Fibroblast of lung (primary cell): ENCODE measurements at regions not wholly inside any gene's neighbourhood (a gene's known extent, or its start where the extent isn't known, plus 50 kb on each side); places are given as distances from the start of the nearest gene placed in this dataset.
A peak's percentile ranks its signal among the peaks of the same experiment; 100 is the strongest.

Experiments
- DNase-seq, 2 donors: peaks; one replicate each; pipeline versions ENCODE4 v3.0.0 to v3.0.0-alpha.2; 2010; ENCODE audit warnings: low read depth in 2 of 2
- H2AFZ ChIP-seq: 2 replicates; pipeline ENCODE4 v1.5.1; 2012; ENCODE audit warnings: low read length, control low read depth, inconsistent platforms
- H3K27ac ChIP-seq: 2 replicates; pipeline ENCODE4 v1.5.1; 2011; ENCODE audit warnings: low read length, control low read depth; ENCODE audit not compliant: insufficient read depth
- H3K27me3 ChIP-seq: 2 replicates; pipeline ENCODE4 v1.5.1; 2011; ENCODE audit warnings: mild to moderate bottlenecking, low read length; ENCODE audit not compliant: control insufficient read depth, insufficient read depth
- H3K36me3 ChIP-seq: 2 replicates; pipeline ENCODE4 v1.5.1; 2011; ENCODE audit warnings: low read length; ENCODE audit not compliant: control insufficient read depth, insufficient read depth
- H3K4me1 ChIP-seq: 2 replicates; pipeline ENCODE4 v1.5.1; 2011; ENCODE audit warnings: low read length; ENCODE audit not compliant: control insufficient read depth, insufficient read depth; ENCODE audit errors: extremely low read depth
- H3K4me2 ChIP-seq: 2 replicates; pipeline ENCODE4 v1.5.1; 2011; ENCODE audit warnings: low read length, control low read depth; ENCODE audit not compliant: insufficient read depth; ENCODE audit errors: extremely low read depth
- H3K4me3 ChIP-seq, 4 experiments: fragments of 200-600 bp in 1 of 4; sonication (generic) in 1 of 4; replicated peaks in 1 of 4; 2 replicates each; pipeline ENCODE4 v1.5.1; 2011 to 2016; ENCODE audit warnings: low read length in 4 of 4, low read depth in 3 of 4, mild to moderate bottlenecking in 3 of 4, control low read depth in 2 of 4, inconsistent platforms in 1 of 4, mixed read lengths in 1 of 4; ENCODE audit not compliant: insufficient read depth in 1 of 4; ENCODE audit errors: control extremely low read depth in 1 of 4
- H3K79me2 ChIP-seq: 2 replicates; pipeline ENCODE4 v1.5.1; 2012; ENCODE audit warnings: mild to moderate bottlenecking, low read length, inconsistent platforms; ENCODE audit not compliant: control insufficient read depth, insufficient read depth
- H3K9ac ChIP-seq: 2 replicates; pipeline ENCODE4 v1.5.1; 2011; ENCODE audit warnings: mild to moderate bottlenecking, low read length, control low read depth; ENCODE audit not compliant: insufficient read depth
- H3K9me3 ChIP-seq: 2 replicates; pipeline ENCODE4 v1.5.1; 2012; ENCODE audit warnings: low read depth, low read length; ENCODE audit not compliant: control insufficient read depth, insufficient read depth
- H4K20me1 ChIP-seq: 2 replicates; pipeline ENCODE4 v1.5.1; 2011; ENCODE audit warnings: low read length; ENCODE audit not compliant: control insufficient read depth, insufficient read depth; ENCODE audit errors: extremely low read depth
- CTCF ChIP-seq, 2 donors: IDR thresholded peaks in 1 of 2; conservative IDR thresholded peaks in 1 of 2; 1 replicate in 1 of 2; 2 replicates in 1 of 2; pipeline ENCODE4 v1.5.1; 2011 to 2012; ENCODE audit warnings: low read length in 2 of 2, control low read depth in 1 of 2, inconsistent platforms in 1 of 2, low read depth in 1 of 2, mild to moderate bottlenecking in 1 of 2
- EZH2 ChIP-seq: IDR thresholded peaks from 2 replicates; pipeline ENCODE4 v1.5.1; 2012; ENCODE audit warnings: low read length, control low read depth, mild to moderate bottlenecking; ENCODE audit errors: missing control alignments

- H3K4me3 ChIP-seq = no peak overlapping the region
- no peak overlapping the region for H3K9ac ChIP-seq
- TF ChIP-seq CTCF (conservative IDR thresholded peaks at IDR 0.05 in 1 of 2, IDR thresholded peaks at IDR 0.05 in 1 of 2; ENCODE audit: low read depth in 1 of 2, low read length in 2 of 2) = no peak
- no peak for TF ChIP-seq EZH2
- no peak overlapping the region for H2AFZ ChIP-seq
- no peaks in the 10 kb centered on the region for H4K20me1 ChIP-seq
- no peak overlapping the region for H3K27ac ChIP-seq
- H3K4me1 ChIP-seq = peaks cover 3% of the 10 kb centered on the region
- no peaks in the 10 kb centered on the region for H3K9me3 ChIP-seq
- H3K79me2 ChIP-seq = no peaks in the 10 kb centered on the region
- no peak overlapping the region for H3K4me2 ChIP-seq
- no peaks in the 10 kb centered on the region for H3K36me3 ChIP-seq
- DNase-seq = peak; percentile 67 to 80
- H3K27me3 ChIP-seq = no peaks in the 10 kb centered on the region
Observed at GRCh38 chr4:138749303-138749702, 266.3 kb upstream of the NOCT start.

GRCh38 chr4:138741766-138742377 lies 273.7 kb upstream of the NOCT start:
- Histone ChIP-seq H3K4me3 (no peak overlapping the region), H3K27ac (no peak overlapping the region), H3K27me3 (no peaks in the 10 kb centered on the region), H3K9me3 (no peaks in the 10 kb centered on the region), H3K4me1 (no peaks in the 10 kb centered on the region), H3K4me2 (no peak overlapping the region), H3K36me3 (no peaks in the 10 kb centered on the region), H4K20me1 (no peaks in the 10 kb centered on the region), H3K9ac (no peak overlapping the region), H3K79me2 (no peaks in the 10 kb centered on the region), H2AFZ (no peak overlapping the region)
- no peak for TF ChIP-seq CTCF (conservative IDR thresholded peaks at IDR 0.05 in 1 of 2, IDR thresholded peaks at IDR 0.05 in 1 of 2; ENCODE audit: low read depth in 1 of 2, low read length in 2 of 2)
- no peak for TF ChIP-seq EZH2
- no peak for DNase-seq

GRCh38 chr4:138740816-138741745 lies 274.5 kb upstream of the NOCT start:
- Histone ChIP-seq H3K4me3 (no peak overlapping the region), H4K20me1 (no peaks in the 10 kb centered on the region), H3K36me3 (no peaks in the 10 kb centered on the region), H3K9me3 (no peaks in the 10 kb centered on the region), H3K79me2 (no peaks in the 10 kb centered on the region), H3K4me2 (no peak overlapping the region), H2AFZ (no peak overlapping the region), H3K27ac (no peak overlapping the region), H3K27me3 (no peaks in the 10 kb centered on the region), H3K4me1 (peaks cover under 1% of the 10 kb centered on the region), H3K9ac (no peak overlapping the region)
- no peak for TF ChIP-seq CTCF (conservative IDR thresholded peaks at IDR 0.05 in 1 of 2, IDR thresholded peaks at IDR 0.05 in 1 of 2; ENCODE audit: low read depth in 1 of 2, low read length in 2 of 2)
- TF ChIP-seq EZH2 = no peak
- no peak for DNase-seq
